OCI-LY1 (cell line): ENCODE measurements at regions not wholly inside any gene's neighbourhood (a gene's known extent, or its start where the extent isn't known, plus 50 kb on each side); places are given as distances from the start of the nearest gene placed in this dataset.

ENCODE experiments used
- H2AFZ ChIP-seq: fragments of 200-600 bp; sonication (generic), shearing (Covaris generic); 2 replicates; pipeline ENCODE4 v1.6.0; 2014; ENCODE audit warnings: antibody characterized with exemption, mild to moderate bottlenecking, low read length
- H3F3A ChIP-seq: fragments of 200-600 bp; sonication (generic), shearing (Covaris generic); 2 replicates; pipeline ENCODE4 v1.6.0; 2014; ENCODE audit warnings: mild to moderate bottlenecking, antibody characterized with exemption, low read length, moderate library complexity; ENCODE audit not compliant: insufficient read depth
- H3K27ac ChIP-seq: fragments of 200-600 bp; sonication (generic); 2 replicates; pipeline ENCODE4 v1.5.1; 2014; ENCODE audit warnings: low read length, mixed run types, mild to moderate bottlenecking, low read depth; ENCODE audit not compliant: poor library complexity, severe bottlenecking
- H3K27me3 ChIP-seq: fragments of 200-600 bp; sonication (generic); 2 replicates; pipeline ENCODE4 v1.6.0; 2014; ENCODE audit warnings: antibody characterized with exemption, mild to moderate bottlenecking, low read length, moderate library complexity; ENCODE audit not compliant: insufficient read depth
- H3K36me3 ChIP-seq: fragments of 200-600 bp; sonication (generic); 2 replicates; pipeline ENCODE4 v1.6.1; 2014; ENCODE audit warnings: mild to moderate bottlenecking, antibody characterized with exemption, low read length, moderate library complexity, mixed read lengths; ENCODE audit not compliant: insufficient read depth
- H3K4me1 ChIP-seq: fragments of 200-600 bp; sonication (generic); 2 replicates; pipeline ENCODE4 v1.5.1; 2014; ENCODE audit warnings: mild to moderate bottlenecking, low read length, moderate library complexity; ENCODE audit not compliant: insufficient read depth, severe bottlenecking
- H3K4me2 ChIP-seq: fragments of 200-600 bp; sonication (generic), shearing (Covaris generic); 2 replicates; pipeline ENCODE4 v1.6.1; 2014; ENCODE audit warnings: low read length
- H3K4me3 ChIP-seq: fragments of 200-600 bp; sonication (generic); 2 replicates; pipeline ENCODE4 v1.5.1; 2014; ENCODE audit warnings: low read length, low read depth, mild to moderate bottlenecking, mixed read lengths; ENCODE audit not compliant: poor library complexity, severe bottlenecking
- H3K79me2 ChIP-seq: fragments of 200-600 bp; shearing (Covaris generic); 2 replicates; pipeline ENCODE4 v1.6.1; 2016; ENCODE audit warnings: mixed run types, low read length, mixed read lengths; ENCODE audit not compliant: insufficient read depth
- H3K9ac ChIP-seq: fragments of 200-600 bp; sonication (generic), shearing (Covaris generic); 2 replicates; pipeline ENCODE4 v1.6.1; 2014; ENCODE audit warnings: mild to moderate bottlenecking, low read length, mixed read lengths
- H3K9me2 ChIP-seq: fragments of 200-600 bp; sonication (generic), shearing (Covaris generic); 2 replicates; pipeline ENCODE4 v1.6.1; 2014; ENCODE audit warnings: low read depth, mild to moderate bottlenecking, low read length, mixed read lengths
- H3K9me3 ChIP-seq: fragments of 200-600 bp; shearing (Covaris generic); 2 replicates; pipeline ENCODE4 v1.6.1; 2014; ENCODE audit warnings: low read length, mixed read lengths
- H4K20me1 ChIP-seq: fragments of 200-600 bp; sonication (generic), shearing (Covaris generic); 2 replicates; pipeline ENCODE4 v1.6.0; 2016; ENCODE audit warnings: mild to moderate bottlenecking, low read length; ENCODE audit not compliant: insufficient read depth
- CTCF ChIP-seq: fragments of 200-600 bp; sonication (generic), shearing (Covaris generic); IDR thresholded peaks from 2 replicates; pipeline ENCODE4 v1.5.1; 2017; ENCODE audit warnings: mild to moderate bottlenecking, antibody characterized with exemption, low read length, moderate library complexity, mixed read lengths
- EZH2 ChIP-seq: fragments of 200-600 bp; sonication (generic), shearing (Covaris generic); IDR thresholded peaks from 2 replicates; pipeline ENCODE4 v1.8.0; 2017; ENCODE audit warnings: borderline replicate concordance, mixed run types, mild to moderate bottlenecking, antibody characterized with exemption, low read length, moderate library complexity, mixed read lengths

GRCh38 chr4:137998666-137999429 is 243.3 kb downstream of the SLC7A11 start:
- H3K4me2 ChIP-seq: no peak overlapping the region

GRCh38 chr4:137997496-137997895 is 244.7 kb downstream of the SLC7A11 start:
- H3K9ac ChIP-seq: no peak overlapping the region
- H3K27ac ChIP-seq: no peak overlapping the region
- H3K36me3 ChIP-seq: no peaks in the 10 kb centered on the region
- H2AFZ ChIP-seq: no peak overlapping the region
- no peaks in the 10 kb centered on the region for H3F3A ChIP-seq
- no peaks in the 10 kb centered on the region for H3K27me3 ChIP-seq
- H3K79me2 ChIP-seq: no peaks in the 10 kb centered on the region
- H3K9me3 ChIP-seq: no peaks in the 10 kb centered on the region
- no peaks in the 10 kb centered on the region for H3K9me2 ChIP-seq
- H4K20me1 ChIP-seq: no peaks in the 10 kb centered on the region
- H3K4me2 ChIP-seq: no peak overlapping the region
- TF ChIP-seq CTCF: no peak
- TF ChIP-seq EZH2: no peak
- H3K4me1 ChIP-seq: no peaks in the 10 kb centered on the region
- H3K4me3 ChIP-seq: no peak overlapping the region

More at GRCh38 chr4:137998666-137999429, 243.3 kb downstream of the SLC7A11 start:
- Histone ChIP-seq H3K9me2 (no peaks in the 10 kb centered on the region), H3K4me1 (no peaks in the 10 kb centered on the region), H4K20me1 (no peaks in the 10 kb centered on the region), H3K4me3 (no peak overlapping the region), H3K79me2 (no peaks in the 10 kb centered on the region), H3K27me3 (no peaks in the 10 kb centered on the region), H3K9me3 (no peaks in the 10 kb centered on the region), H3K27ac (no peak overlapping the region), H3F3A (no peaks in the 10 kb centered on the region), H3K9ac (no peak overlapping the region), H2AFZ (no peak overlapping the region), H3K36me3 (no peaks in the 10 kb centered on the region)
- TF ChIP-seq EZH2 (no peak), CTCF (no peak)

GRCh38 chr4:137994853-137995252 is 247.3 kb downstream of the SLC7A11 start:
- Histone ChIP-seq H3K9ac (no peak overlapping the region), H3K27ac (no peak overlapping the region), H3K4me1 (no peaks in the 10 kb centered on the region), H3F3A (no peaks in the 10 kb centered on the region), H4K20me1 (no peaks in the 10 kb centered on the region), H3K79me2 (no peaks in the 10 kb centered on the region), H3K27me3 (no peaks in the 10 kb centered on the region), H3K9me2 (no peaks in the 10 kb centered on the region), H3K36me3 (no peaks in the 10 kb centered on the region), H3K9me3 (no peaks in the 10 kb centered on the region), H3K4me2 (no peak overlapping the region), H3K4me3 (no peak overlapping the region), H2AFZ (no peak overlapping the region)
- TF ChIP-seq CTCF: no peak
